IgD-negative memory B cell (primary cell): ENCODE measurements at regions not wholly inside any gene's neighbourhood (a gene's known extent, or its start where the extent isn't known, plus 50 kb on each side); places are given as distances from the start of the nearest gene placed in this dataset.
"Not testable (repeated sequence)": the region's sequence is repeated elsewhere in the genome, so short reads cannot be mapped to it uniquely, and the experiment has no call there.

Experiments used
- H3K27ac Mint-ChIP-seq, 3 donors: one replicate each; pipeline ENCODE4 v1.8.0; 2020 to 2022; ENCODE audit warnings: mild to moderate bottlenecking in 3 of 3, mixed read lengths in 3 of 3, moderate library complexity in 1 of 3
- H3K27me3 Mint-ChIP-seq: one replicate; pipeline ENCODE4 v1.8.0; 2021; ENCODE audit warnings: mixed read lengths
- H3K36me3 Mint-ChIP-seq: one replicate; pipeline ENCODE4 v1.8.0; 2020; ENCODE audit warnings: mild to moderate bottlenecking, mixed read lengths
- H3K4me1 Mint-ChIP-seq, 3 donors: one replicate each; pipeline ENCODE4 v1.8.0; 2020 to 2022; ENCODE audit warnings: mixed read lengths in 3 of 3, mild to moderate bottlenecking in 1 of 3
- H3K4me3 Mint-ChIP-seq, 4 donors: one replicate each; pipeline ENCODE4 v1.8.0; 2020 to 2022; ENCODE audit warnings: mild to moderate bottlenecking in 4 of 4, mixed read lengths in 4 of 4, moderate library complexity in 3 of 4
- H3K9me3 Mint-ChIP-seq, 3 donors: one replicate each; pipeline ENCODE4 v1.8.0; 2020 to 2021; ENCODE audit warnings: mixed read lengths in 3 of 3, mild to moderate bottlenecking in 1 of 3

DNA sequence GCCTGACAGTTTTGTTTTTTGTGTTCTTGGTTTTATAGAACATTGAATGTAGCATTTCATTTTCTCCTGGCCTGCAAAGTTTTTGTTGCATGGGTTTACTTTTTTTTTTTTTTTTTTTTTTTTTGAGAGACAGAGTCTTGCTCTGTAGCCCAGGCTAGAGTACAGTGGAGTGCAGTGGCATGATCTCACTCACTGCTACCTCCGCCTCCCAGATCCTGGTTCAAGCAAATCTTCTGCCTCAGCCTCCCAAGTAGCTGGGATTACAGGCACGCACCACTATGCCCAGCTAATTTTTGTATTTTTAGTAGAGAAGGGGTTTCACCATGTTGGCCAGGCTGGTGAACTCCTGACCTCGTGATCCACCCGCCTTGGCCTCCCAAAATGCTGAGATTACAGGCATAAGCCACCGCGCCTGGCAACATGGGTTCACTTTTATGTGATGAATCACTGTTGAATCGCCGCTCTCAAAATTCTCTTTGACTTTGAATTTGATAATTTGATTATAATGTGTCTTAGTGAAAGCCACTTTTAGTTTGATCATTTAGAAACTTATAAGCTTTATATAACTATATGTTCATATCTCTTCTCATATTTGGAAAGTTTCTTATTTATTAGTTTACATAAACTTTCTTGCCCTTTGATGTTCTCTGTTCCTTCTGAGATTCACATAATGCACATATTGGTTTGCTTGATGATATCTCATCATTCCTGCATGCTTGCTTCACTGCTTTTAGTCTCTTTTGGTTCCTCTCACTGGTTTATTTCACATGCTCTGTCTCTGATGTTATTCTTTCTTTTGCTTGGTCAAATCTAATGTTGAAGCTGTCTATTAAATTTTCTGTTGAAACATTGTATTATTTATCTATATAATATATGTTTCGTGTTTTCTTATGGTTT is 589.0 kb upstream of the CNTN5 start:
- Mint-ChIP-seq H3K36me3 (no peaks in the 10 kb centered on the region), H3K4me1 (no peaks in the 10 kb centered on the region), H3K27ac (no peak overlapping the region), H3K4me3 (no peak overlapping the region), H3K9me3 (peaks cover 2 to 8% (median 8%) of the 10 kb centered on the region in 3 donors), H3K27me3 (no peaks in the 10 kb centered on the region)

DNA sequence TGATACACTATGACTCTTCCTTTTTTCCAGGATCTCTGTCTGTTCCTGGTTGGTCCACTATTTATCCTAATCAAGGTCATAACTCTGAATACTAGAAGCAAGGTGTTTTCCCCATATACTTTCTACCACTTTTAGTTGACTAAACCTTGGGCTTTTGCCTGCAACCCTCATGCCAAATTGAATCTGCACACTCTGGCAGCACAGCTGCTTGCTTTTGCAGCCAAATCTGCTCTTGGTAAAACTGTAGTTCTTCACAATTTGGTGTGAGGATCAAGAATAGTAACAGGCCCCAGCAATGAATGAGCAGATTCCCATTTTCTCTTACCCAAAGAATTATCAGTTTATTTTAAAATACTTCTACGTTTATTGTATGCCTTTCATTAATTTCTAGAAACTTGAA is 586.5 kb upstream of the CNTN5 start:
- Mint-ChIP-seq H3K4me3 (no peak overlapping the region), H3K27ac (no peak overlapping the region), H3K9me3 (peaks cover 0 to 8% (median 2%) of the 10 kb centered on the region in 3 donors), H3K4me1 (no peaks in the 10 kb centered on the region), H3K27me3 (no peaks in the 10 kb centered on the region), H3K36me3 (no peaks in the 10 kb centered on the region)

DNA sequence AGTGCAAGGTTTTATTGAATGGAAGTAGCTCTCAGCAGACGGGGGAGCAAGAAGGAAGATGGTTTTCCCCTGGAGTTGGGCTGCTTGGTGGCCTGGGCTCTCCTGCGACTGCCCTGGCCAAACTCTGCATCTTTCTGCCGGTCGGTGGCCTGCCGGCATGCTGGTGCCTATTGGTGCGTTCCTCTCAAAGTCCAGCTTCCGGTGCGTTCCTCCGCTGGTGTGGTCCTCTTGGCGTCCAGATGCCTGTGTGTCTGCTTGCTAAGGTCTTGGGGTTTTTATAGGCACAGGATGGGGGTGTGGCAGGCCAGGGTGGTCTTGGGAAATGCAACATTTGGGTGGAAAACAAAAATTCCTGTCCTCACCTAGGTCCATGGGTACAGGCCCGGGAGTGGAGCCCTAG is 567.4 kb upstream of the CNTN5 start:
- peaks cover 3 to 5% (median 4%) of the 10 kb centered on the region in 3 donors for H3K9me3 Mint-ChIP-seq
- no peaks in the 10 kb centered on the region for H3K36me3 Mint-ChIP-seq
- no peaks in the 10 kb centered on the region for H3K4me1 Mint-ChIP-seq

DNA sequence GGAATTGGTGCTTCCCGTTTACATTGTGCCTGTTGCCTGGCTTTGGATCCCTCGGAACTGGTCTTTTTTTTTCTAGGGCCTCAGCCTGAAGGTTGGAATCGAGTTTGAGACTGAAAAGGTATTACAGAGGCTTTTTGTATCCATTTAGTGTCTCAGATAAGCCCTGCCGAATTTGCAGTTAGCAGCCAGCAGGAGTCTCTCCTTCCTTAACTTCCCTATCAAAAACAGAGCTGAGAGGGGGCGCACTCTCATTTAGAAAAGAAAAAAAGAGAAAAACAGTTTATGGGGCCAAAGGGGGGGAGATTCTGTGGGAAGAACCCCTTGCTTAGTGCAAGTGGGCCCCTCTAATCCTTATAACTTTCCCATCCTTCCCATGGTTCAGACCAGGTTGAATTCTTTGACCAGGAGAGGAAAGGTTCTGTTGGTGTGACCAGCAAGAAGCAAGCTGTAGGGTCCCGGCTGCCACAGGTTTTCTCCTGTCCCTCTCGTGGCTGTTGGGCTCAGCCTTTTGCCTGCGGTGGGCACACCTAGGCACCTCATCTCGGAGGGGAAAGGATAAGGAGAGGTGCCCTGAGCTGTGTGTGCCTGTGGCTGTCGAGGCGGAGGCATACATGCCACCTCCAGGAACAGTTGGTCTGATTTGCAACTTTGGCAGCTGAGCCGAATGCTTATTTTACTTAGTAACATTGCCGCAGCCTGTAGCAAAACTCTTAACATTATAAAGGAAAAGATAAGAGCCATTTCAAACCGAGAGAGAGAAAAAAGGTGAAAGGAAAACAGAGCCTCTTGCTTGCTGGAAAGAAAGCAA is 565.0 kb upstream of the CNTN5 start:
- H3K9me3 Mint-ChIP-seq: peaks cover 3 to 7% (median 4%) of the 10 kb centered on the region in 3 donors
- H3K36me3 Mint-ChIP-seq: no peaks in the 10 kb centered on the region
- no peaks in the 10 kb centered on the region for H3K4me1 Mint-ChIP-seq
- H3K27me3 Mint-ChIP-seq: no peaks in the 10 kb centered on the region
- peak overlapping the region in 1 of 4 donors; percentile 49 for H3K4me3 Mint-ChIP-seq
- no peak overlapping the region for H3K27ac Mint-ChIP-seq

More for the DNA sequence above, 567.4 kb upstream of the CNTN5 start:
- H3K27ac Mint-ChIP-seq: no peak overlapping the region
- no peak overlapping the region for H3K4me3 Mint-ChIP-seq
- H3K27me3 Mint-ChIP-seq: no peaks in the 10 kb centered on the region

DNA sequence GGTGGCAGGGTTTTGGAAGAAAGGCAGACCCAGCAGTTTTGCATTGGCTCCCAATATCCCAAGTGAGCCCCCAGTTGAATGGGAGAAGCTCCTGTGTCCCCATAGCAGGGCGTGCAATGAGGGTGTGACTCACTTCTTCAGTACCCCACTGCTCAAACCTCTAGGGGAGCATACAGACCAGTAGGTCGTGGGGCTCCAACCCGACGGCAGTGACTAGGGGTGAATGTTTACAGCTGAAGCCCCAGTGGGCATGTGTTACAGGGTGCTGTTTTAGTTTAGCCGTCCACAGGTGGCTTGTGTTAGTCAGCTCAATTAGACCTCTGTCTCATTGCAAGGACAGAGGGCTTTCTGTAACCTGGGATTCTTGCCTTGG is 564.5 kb upstream of the CNTN5 start:
- H3K36me3 Mint-ChIP-seq: no peaks in the 10 kb centered on the region
- peaks cover 3 to 7% (median 4%) of the 10 kb centered on the region in 3 donors for H3K9me3 Mint-ChIP-seq
- no peaks in the 10 kb centered on the region for H3K4me1 Mint-ChIP-seq
- H3K4me3 Mint-ChIP-seq: no peak overlapping the region
- no peaks in the 10 kb centered on the region for H3K27me3 Mint-ChIP-seq
- H3K27ac Mint-ChIP-seq: no peak overlapping the region

DNA sequence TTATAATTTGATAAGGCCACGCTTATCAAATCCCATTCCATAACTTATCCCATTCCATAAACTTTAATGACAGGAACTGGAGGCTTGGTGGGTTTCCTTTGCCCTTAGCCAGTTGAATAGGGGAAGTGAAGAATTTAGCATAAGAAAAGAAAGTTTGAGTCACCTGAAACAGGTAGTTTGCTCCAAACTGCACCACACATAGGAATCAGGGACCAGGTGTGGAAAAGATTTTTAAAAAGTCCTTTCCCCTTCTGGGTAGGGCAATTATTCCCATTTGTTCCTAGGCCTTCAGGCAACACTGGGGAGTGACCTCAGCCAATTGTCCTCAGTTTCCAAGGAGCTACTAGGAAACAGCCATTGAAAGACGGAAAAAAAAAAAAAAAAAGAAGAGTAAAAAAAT is 525.7 kb upstream of the CNTN5 start:
- no peak overlapping the region for H3K27ac Mint-ChIP-seq
- H3K4me1 Mint-ChIP-seq: no peaks in the 10 kb centered on the region
- no peaks in the 10 kb centered on the region for H3K27me3 Mint-ChIP-seq
- H3K36me3 Mint-ChIP-seq: no peaks in the 10 kb centered on the region
- H3K9me3 Mint-ChIP-seq: peaks cover 0 to 14% (median 3%) of the 10 kb centered on the region in 3 donors
- H3K4me3 Mint-ChIP-seq: no peak overlapping the region

DNA sequence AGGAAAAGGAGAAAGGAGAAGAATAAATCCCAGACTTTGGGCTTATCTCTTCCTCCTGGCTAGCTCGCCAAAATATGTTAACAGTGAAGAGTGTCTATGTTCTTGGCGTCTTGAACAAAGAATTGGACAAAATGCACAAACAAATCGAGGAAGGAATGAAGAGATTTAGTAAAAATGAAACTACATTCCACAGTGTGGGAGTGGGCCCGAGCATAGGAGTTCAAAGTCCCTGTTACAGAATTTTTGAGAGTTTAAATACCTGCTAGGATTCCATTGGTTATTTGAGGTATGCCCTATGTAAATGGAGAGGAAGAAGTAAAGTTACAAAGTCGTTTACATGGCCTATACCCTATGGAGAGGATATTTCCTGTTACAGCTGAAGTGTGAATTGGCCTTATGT is 525.1 kb upstream of the CNTN5 start:
- no peaks in the 10 kb centered on the region for H3K36me3 Mint-ChIP-seq
- H3K27ac Mint-ChIP-seq: no peak overlapping the region

GRCh38 chr11:98507208-98507607 is 513.5 kb upstream of the CNTN5 start:
- Mint-ChIP-seq H3K4me1 (no peaks in the 10 kb centered on the region), H3K36me3 (peaks cover 1% of the 10 kb centered on the region), H3K4me3 (no peak overlapping the region), H3K9me3 (peaks cover 3 to 10% (median 5%) of the 10 kb centered on the region in 3 donors), H3K27ac (no peak overlapping the region), H3K27me3 (no peaks in the 10 kb centered on the region)

More for the DNA sequence above, 525.1 kb upstream of the CNTN5 start:
- Mint-ChIP-seq H3K4me3 (no peak overlapping the region), H3K9me3 (peaks cover 0 to 18% (median 2%) of the 10 kb centered on the region in 3 donors), H3K27me3 (no peaks in the 10 kb centered on the region), H3K4me1 (no peaks in the 10 kb centered on the region)

DNA sequence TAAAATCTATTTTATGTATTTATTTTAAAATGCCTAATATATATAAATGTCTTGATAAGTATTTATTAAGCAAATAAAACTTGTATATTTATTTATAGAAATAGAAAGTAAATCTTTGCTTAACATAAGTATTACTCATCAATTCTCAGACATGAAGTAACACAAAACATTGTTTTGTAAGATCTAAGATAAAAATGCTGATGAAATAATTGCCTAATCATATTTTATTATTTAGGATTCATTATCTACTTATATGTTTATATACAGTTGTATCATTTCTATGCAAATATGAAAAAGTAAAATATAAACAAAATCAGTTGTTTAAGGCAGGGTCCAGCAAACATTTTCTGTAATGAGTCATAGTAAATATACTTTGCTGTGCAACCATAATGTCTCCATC is 507.8 kb upstream of the CNTN5 start:
- Mint-ChIP-seq H3K27ac (no peak overlapping the region), H3K9me3 (peaks cover 5 to 11% (median 6%) of the 10 kb centered on the region in 3 donors), H3K36me3 (peaks cover 1% of the 10 kb centered on the region), H3K27me3 (no peaks in the 10 kb centered on the region), H3K4me3 (no peak overlapping the region), H3K4me1 (no peaks in the 10 kb centered on the region)

- Mint-ChIP-seq H3K4me3 (no peak overlapping the region), H3K9me3 (no peaks in the 10 kb centered on the region), H3K36me3 (no peaks in the 10 kb centered on the region), H3K27me3 (no peaks in the 10 kb centered on the region), H3K27ac (no peak overlapping the region), H3K4me1 (no peaks in the 10 kb centered on the region)
Measured at GRCh38 chr11:98531576-98531975, 489.2 kb upstream of the CNTN5 start.

- Mint-ChIP-seq H3K4me3 (no peak overlapping the region), H3K27me3 (no peaks in the 10 kb centered on the region), H3K9me3 (peaks cover 0 to 4% (median 0%) of the 10 kb centered on the region in 3 donors), H3K36me3 (no peaks in the 10 kb centered on the region), H3K4me1 (peaks cover 0 to 1% (median 0%) of the 10 kb centered on the region in 3 donors), H3K27ac (no peak overlapping the region)
Measured at GRCh38 chr11:98536023-98536422, 484.7 kb upstream of the CNTN5 start.

DNA sequence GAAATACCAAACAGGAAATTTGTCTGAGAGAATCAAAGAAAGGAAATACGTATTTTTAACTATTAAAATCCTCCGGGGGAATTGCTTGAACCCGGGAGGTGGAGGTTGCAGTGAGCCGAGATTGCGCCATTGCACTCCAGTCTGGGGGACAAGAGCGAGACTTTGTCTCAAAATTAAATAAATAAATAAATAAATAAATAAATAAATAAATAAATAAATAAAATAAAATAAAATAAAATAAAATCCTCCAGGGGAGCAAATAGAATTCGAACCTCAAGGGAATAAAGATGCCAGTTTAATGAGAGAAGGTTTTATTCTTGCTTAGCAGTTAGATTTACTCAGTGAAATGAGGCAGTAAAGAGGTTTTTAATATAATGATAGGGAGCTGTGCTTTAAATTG is 482.4 kb upstream of the CNTN5 start:
- H3K4me1 Mint-ChIP-seq, H3K4me3 Mint-ChIP-seq, H3K36me3 Mint-ChIP-seq, H3K27ac Mint-ChIP-seq, H3K27me3 Mint-ChIP-seq, H3K9me3 Mint-ChIP-seq: not testable (repeated sequence)

DNA sequence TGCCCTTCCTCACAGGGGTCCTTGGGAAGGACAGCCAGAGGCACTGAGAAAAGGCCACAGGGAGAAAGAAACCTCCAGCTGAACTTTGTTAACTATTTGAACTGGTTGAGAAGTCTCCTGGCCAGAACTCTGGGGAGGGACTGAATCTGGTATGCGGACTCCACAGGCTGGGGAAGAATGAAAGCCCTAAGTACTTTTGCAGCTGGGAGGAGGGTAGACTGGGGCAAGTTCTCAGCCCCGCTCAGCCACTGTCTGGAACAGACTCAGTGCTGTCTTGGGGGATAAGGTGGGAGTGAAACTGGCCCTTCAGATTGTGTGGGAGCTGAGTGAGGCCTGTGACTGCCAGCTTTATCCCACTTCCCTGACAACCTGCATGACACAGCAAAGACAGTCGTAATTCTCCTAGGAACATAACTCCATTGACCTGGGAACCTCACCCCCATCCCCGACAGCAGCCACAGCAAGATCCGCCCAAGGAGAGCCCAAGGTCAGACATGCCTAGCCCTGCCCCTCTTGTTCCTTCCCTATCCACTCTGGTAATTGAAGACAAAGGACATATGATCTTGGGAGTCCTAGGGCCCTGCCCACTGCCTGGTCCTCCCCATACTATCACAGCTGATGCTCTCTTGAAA is 475.1 kb upstream of the CNTN5 start:
- H3K4me1 Mint-ChIP-seq: peaks cover 0 to 1% (median 0%) of the 10 kb centered on the region in 3 donors
- no peaks in the 10 kb centered on the region for H3K36me3 Mint-ChIP-seq
- no peak overlapping the region for H3K27ac Mint-ChIP-seq
- H3K9me3 Mint-ChIP-seq: peaks cover 2 to 15% (median 5%) of the 10 kb centered on the region in 3 donors
- no peaks in the 10 kb centered on the region for H3K27me3 Mint-ChIP-seq
- H3K4me3 Mint-ChIP-seq: no peak overlapping the region

- Mint-ChIP-seq H3K36me3 (no peaks in the 10 kb centered on the region), H3K27me3 (no peaks in the 10 kb centered on the region), H3K4me3 (no peak overlapping the region), H3K27ac (no peak overlapping the region), H3K9me3 (peaks cover 3 to 12% (median 5%) of the 10 kb centered on the region in 3 donors), H3K4me1 (peaks cover 0 to 1% (median 0%) of the 10 kb centered on the region in 3 donors)
Measured at GRCh38 chr11:98549571-98549970, 471.2 kb upstream of the CNTN5 start.

- Mint-ChIP-seq H3K4me1 (no peaks in the 10 kb centered on the region), H3K27me3 (no peaks in the 10 kb centered on the region), H3K36me3 (no peaks in the 10 kb centered on the region), H3K27ac (no peak overlapping the region), H3K4me3 (no peak overlapping the region), H3K9me3 (peaks cover 0 to 6% (median 2%) of the 10 kb centered on the region in 3 donors)
Measured at GRCh38 chr11:98559961-98560360, 460.8 kb upstream of the CNTN5 start.
